ENCODE measurements at regions not wholly inside any gene's neighbourhood (a gene's known extent, or its start where the extent isn't known, plus 50 kb on each side); places are given as distances from the start of the nearest gene placed in this dataset.

GRCh38 chr5:124649491-124650146, 96.8 kb downstream of the ZNF608 start:
- Histone ChIP-seq H2AK5ac (ENCODE audit: low read depth, low read length) (0 out of 2 replicates have a peak overlapping the region, but pooled peaks have one; percentile 3), H3K18ac (ENCODE audit: extremely low read depth, low read length) (no peak overlapping the region), H3K9ac (replicated peaks in 1 of 4; ENCODE audit: extremely low read depth in 1 of 4, low read depth in 3 of 4, low read length in 3 of 4) (no peak overlapping the region), H2BK12ac (ENCODE audit: low read depth, low read length) (no peak overlapping the region), H3K23me2 (ENCODE audit: low read depth, low read length) (peaks cover 2% of the 10 kb centered on the region; the same call in 1 of the 2 replicates), H4K8ac (ENCODE audit: extremely low read depth, insufficient read depth, low read length) (no peak overlapping the region), H3K56ac (replicated peaks; ENCODE audit: insufficient read length, low read depth, low read length) (no peak overlapping the region), H2BK120ac (replicated peaks; ENCODE audit: low read depth, low read length) (no peak overlapping the region), H3K27ac (ENCODE audit: low read depth, low read length) (no peak overlapping the region), H2BK15ac (ENCODE audit: low read length) (no peak overlapping the region), H3K4me2 (ENCODE audit: insufficient read depth in 1 of 2, low read depth in 2 of 2, low read length in 2 of 2) (no peak overlapping the region), H3K27me3 (replicated peaks in 1 of 4; ENCODE audit: control insufficient read depth in 3 of 4, extremely low read depth in 1 of 4, insufficient read depth in 3 of 4, low read length in 3 of 4) (no peaks in the 10 kb centered on the region), H3K79me2 (ENCODE audit: control insufficient read depth in 1 of 2, insufficient read depth in 2 of 2, low read length in 2 of 2) (peaks cover 3 to 64% of the 10 kb centered on the region in 2 experiments; a peak in 3 of 4 replicates), H4K20me1 (replicated peaks in 1 of 2; ENCODE audit: control insufficient read depth in 1 of 2, insufficient read depth in 2 of 2, low read length in 2 of 2) (peaks cover 0 to 1% of the 10 kb centered on the region in 2 experiments), H2AFZ (ENCODE audit: low read length) (no peak overlapping the region), H3K4ac (replicated peaks; ENCODE audit: insufficient read length, low read depth, low read length) (no peak overlapping the region), H2BK20ac (ENCODE audit: low read length) (no peak overlapping the region), H3K79me1 (ENCODE audit: low read depth, low read length) (peaks cover 8% of the 10 kb centered on the region; the same call in 1 of the 2 replicates), H2BK5ac (ENCODE audit: low read depth, low read length) (no peak overlapping the region), H3K9me3 (ENCODE audit: insufficient read depth in 2 of 2, low read depth in 1 of 2, low read length in 1 of 2) (no peaks in the 10 kb centered on the region), H4K5ac (ENCODE audit: insufficient read length, low read depth, low read length) (no peak overlapping the region), H4K91ac (replicated peaks; ENCODE audit: insufficient read length, low read length) (no peak overlapping the region), H3K4me1 (replicated peaks in 1 of 4; ENCODE audit: control insufficient read depth in 3 of 4, insufficient read depth in 4 of 4, low read length in 3 of 4) (peaks cover 0 to 18% (median 7%) of the 10 kb centered on the region in 4 experiments; a peak in 5 of 7 replicates), H3K14ac (ENCODE audit: insufficient read length) (no peak overlapping the region), H3K4me3 (ENCODE audit: extremely low read depth in 1 of 4, insufficient read depth in 2 of 4, low read depth in 3 of 4, low read length in 4 of 4) (no peak overlapping the region), H3K36me3 (ENCODE audit: control insufficient read depth in 2 of 4, insufficient read depth in 4 of 4, low read length in 3 of 4) (peaks cover 7 to 24% (median 20%) of the 10 kb centered on the region in 4 experiments; a peak in 7 of 8 replicates), H3K23ac (ENCODE audit: insufficient read length) (no peak overlapping the region)
- no peak for FAIRE-seq
- ChIA-PET POLR2A (ENCODE audit: partially characterized antibody) (interaction anchor here (1.2 kb wide), 1 partner anchor 10 kb away, joined by 4 read pairs; no protein-coding TSS in a partner anchor), CTCF (ENCODE audit: partially characterized antibody) (no interaction called here)
- 90% methylated on average over 11 of the region's 11 CpGs; no CpG with 5 or more reads in 1 of the 2 experiments for WGBS, 2 experiments (ENCODE audit: extremely low coverage in 1 of 2, insufficient coverage in 1 of 2, insufficient read length in 1 of 2, insufficient replicate concordance in 2 of 2, low coverage in 1 of 2, low lambda C conversion rate in 2 of 2, missing lambda C conversion rate in 1 of 2)
- DNase-seq (ENCODE audit: low read depth in 1 of 2, low spot score in 2 of 2), result no peak
- TF ChIP-seq ATF3 (IDR thresholded peaks at IDR 0.05; ENCODE audit: insufficient read depth, low read depth, low read length) (no peak), SUZ12 (IDR thresholded peaks at IDR 0.05; ENCODE audit: low read length) (no peak), TAF7 (optimal IDR thresholded peaks at IDR 0.05; ENCODE audit: borderline replicate concordance, low read depth, low read length) (no peak), BRCA1 (IDR thresholded peaks at IDR 0.05; ENCODE audit: low read depth, low read length) (no peak), YY1 (IDR thresholded peaks at IDR 0.05; ENCODE audit: low read depth, low read length) (no peak), POU5F1 (IDR thresholded peaks at IDR 0.05; ENCODE audit: low read depth, low read length) (no peak), SIN3A (conservative IDR thresholded peaks at IDR 0.05 in 1 of 2, IDR thresholded peaks at IDR 0.05 in 1 of 2; ENCODE audit: low read depth in 1 of 2, low read length in 2 of 2) (no peak), RFX5 (IDR thresholded peaks at IDR 0.05; ENCODE audit: borderline replicate concordance, low read depth, low read length) (no peak), KDM4A (IDR thresholded peaks at IDR 0.05; ENCODE audit: low read depth, low read length, severe bottlenecking) (no peak), SIRT6 (IDR thresholded peaks at IDR 0.05; ENCODE audit: low read length) (no peak), MAFK (IDR thresholded peaks at IDR 0.05; ENCODE audit: low read depth, low read length) (no peak)

Measured in H1 (cell line).